CD14-positive monocyte (primary cell): ENCODE measurements at regions not wholly inside any gene's neighbourhood (a gene's known extent, or its start where the extent isn't known, plus 50 kb on each side); places are given as distances from the start of the nearest gene placed in this dataset.

Experiments used
- DNase-seq, 3 donors: peaks; one replicate each; pipeline ENCODE4 v3.0.0-alpha.2; 2011 to 2022
- H2AFZ ChIP-seq: 2 replicates; pipeline ENCODE4 v1.6.0; 2012; ENCODE audit warnings: mild to moderate bottlenecking, low read depth, low read length, inconsistent platforms; ENCODE audit not compliant: insufficient read depth, poor library complexity, severe bottlenecking
- H3K27ac ChIP-seq, 2 donors: 1 replicate in 1 of 2; 2 replicates in 1 of 2; pipeline ENCODE4 v1.5.1; 2012 to 2013; ENCODE audit warnings: low read length in 2 of 2, control low read depth in 1 of 2, inconsistent platforms in 1 of 2, low read depth in 1 of 2, mild to moderate bottlenecking in 1 of 2
- H3K27me3 ChIP-seq, 2 donors: one replicate each; pipeline versions ENCODE4 v1.6.0 to v1.6.1; 2011 to 2013; ENCODE audit warnings: low read length in 2 of 2; ENCODE audit not compliant: control insufficient read depth in 2 of 2, insufficient read depth in 2 of 2
- H3K36me3 ChIP-seq, 2 donors: replicated peaks in 1 of 2; 1 replicate in 1 of 2; 2 replicates in 1 of 2; pipeline versions ENCODE4 v1.5.1 to v1.6.1; 2012 to 2013; ENCODE audit warnings: low read length in 2 of 2, control low read depth in 1 of 2, inconsistent platforms in 1 of 2, mild to moderate bottlenecking in 1 of 2; ENCODE audit not compliant: insufficient read depth in 2 of 2, control insufficient read depth in 1 of 2
- H3K4me1 ChIP-seq, 2 donors: 1 replicate in 1 of 2; 2 replicates in 1 of 2; pipeline versions ENCODE4 v1.5.1 to v1.6.1; 2012 to 2013; ENCODE audit warnings: low read length in 2 of 2, control low read depth in 1 of 2, inconsistent platforms in 1 of 2, mild to moderate bottlenecking in 1 of 2, moderate library complexity in 1 of 2; ENCODE audit not compliant: insufficient read depth in 2 of 2, control insufficient read depth in 1 of 2
- H3K4me2 ChIP-seq: replicated peaks from 2 replicates; pipeline ENCODE3; 2012; ENCODE audit warnings: low read length, moderate library complexity, mild to moderate bottlenecking; ENCODE audit not compliant: poor library complexity, severe bottlenecking; ENCODE audit errors: extremely low read depth
- H3K4me3 ChIP-seq, 3 experiments: fragments of 200-600 bp in 1 of 3; sonication (generic) in 1 of 3; replicated peaks in 1 of 3; 1 replicate in 2 of 3; 2 replicates in 1 of 3; pipeline ENCODE4 v1.5.1; 2011 to 2013; ENCODE audit warnings: low read length in 3 of 3, mild to moderate bottlenecking in 3 of 3, control low read depth in 2 of 3, low read depth in 2 of 3, inconsistent platforms in 1 of 3, moderate library complexity in 1 of 3
- H3K79me2 ChIP-seq: 2 replicates; pipeline ENCODE4 v1.6.0; 2012; ENCODE audit warnings: mild to moderate bottlenecking, control low read depth, inconsistent platforms, low read length, moderate library complexity; ENCODE audit not compliant: insufficient read depth
- H3K9ac ChIP-seq: 2 replicates; pipeline ENCODE4 v1.6.0; 2017; ENCODE audit warnings: low read length, mild to moderate bottlenecking; ENCODE audit not compliant: insufficient read depth, poor library complexity, severe bottlenecking
- H3K9me3 ChIP-seq, 2 donors: replicated peaks in 1 of 2; 1 replicate in 1 of 2; 2 replicates in 1 of 2; pipeline versions ENCODE4 v1.5.1 to v1.6.1; 2012 to 2013; ENCODE audit warnings: low read length in 2 of 2, control low read depth in 1 of 2; ENCODE audit not compliant: control insufficient read depth in 1 of 2, insufficient read depth in 1 of 2
- H4K20me1 ChIP-seq: 2 replicates; pipeline ENCODE4 v1.6.0; 2012; ENCODE audit warnings: mild to moderate bottlenecking, low read length, control low read depth, moderate library complexity; ENCODE audit not compliant: insufficient read depth
- H3K27ac Mint-ChIP-seq, 7 donors: one replicate each; pipeline ENCODE4 v1.8.0; 2020; ENCODE audit warnings: mild to moderate bottlenecking in 7 of 7, mixed read lengths in 7 of 7, moderate library complexity in 6 of 7, inconsistent platforms in 2 of 7
- H3K27me3 Mint-ChIP-seq, 3 donors: one replicate each; pipeline ENCODE4 v1.8.0; 2021 to 2022; ENCODE audit warnings: low read depth in 3 of 3, mild to moderate bottlenecking in 3 of 3, mixed read lengths in 3 of 3, moderate library complexity in 3 of 3, inconsistent platforms in 1 of 3
- H3K36me3 Mint-ChIP-seq, 2 donors: one replicate each; pipeline ENCODE4 v1.8.0; 2020; ENCODE audit warnings: mixed read lengths in 2 of 2, inconsistent platforms in 1 of 2, mild to moderate bottlenecking in 1 of 2
- H3K4me1 Mint-ChIP-seq: one replicate; pipeline ENCODE4 v1.8.0; 2020; ENCODE audit warnings: mild to moderate bottlenecking, mixed read lengths
- H3K4me3 Mint-ChIP-seq, 2 donors: one replicate each; pipeline ENCODE4 v1.8.0; 2020; ENCODE audit warnings: mild to moderate bottlenecking in 2 of 2, mixed read lengths in 2 of 2, moderate library complexity in 1 of 2
- H3K9me3 Mint-ChIP-seq, 7 donors: one replicate each; pipeline ENCODE4 v1.8.0; 2020 to 2022; ENCODE audit warnings: mixed read lengths in 7 of 7, mild to moderate bottlenecking in 6 of 7, moderate library complexity in 6 of 7, inconsistent platforms in 2 of 7
- WGBS: methylation state at CpG from one replicate; pipeline ENCODE4 v1.1.5; 2013; ENCODE audit warnings: missing lambda C conversion rate; ENCODE audit not compliant: insufficient coverage; 5-methylcytosine and 5-hydroxymethylcytosine counted together
- intact Hi-C, 2 donors: fragments of 100-400 bp; cut with micrococcal nuclease; formaldehyde crosslinking; loops; one replicate each; pipeline versions ENCODE4 v1.15.0 to v1.15.1; 2023
- TF ChIP-seq, protein P1 (sequence below): fragments of 200-600 bp; IDR thresholded peaks from one replicate; pipeline ENCODE4 v1.8.0; 2022; ENCODE audit warnings: antibody characterized with exemption, mild to moderate bottlenecking

DNA sequence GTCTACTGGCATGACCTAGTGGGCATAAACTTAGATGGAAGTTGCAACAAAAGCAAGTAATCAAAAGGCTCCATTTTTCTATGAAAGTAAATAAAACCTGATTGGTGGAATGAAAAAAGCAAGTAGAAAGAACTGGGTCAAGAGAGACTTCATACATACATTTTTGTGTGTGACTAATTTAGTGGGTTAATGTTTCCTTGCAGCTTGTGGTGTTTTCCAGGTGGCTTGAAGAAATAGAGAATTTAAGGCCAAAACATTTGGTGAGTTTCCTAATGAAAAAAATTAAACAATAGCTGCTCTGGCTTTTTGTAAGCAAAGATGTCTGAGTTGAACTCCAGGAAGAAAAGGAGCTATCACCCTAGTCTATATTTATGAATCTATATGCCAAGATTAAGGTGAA is 71.0 kb downstream of the ZC3H11B start:
- Histone ChIP-seq H2AFZ (no peak overlapping the region), H3K9ac (no peak overlapping the region), H3K4me1 (no peaks in the 10 kb centered on the region), H3K79me2 (no peaks in the 10 kb centered on the region), H3K36me3 (no peaks in the 10 kb centered on the region), H3K27me3 (peaks cover 0 to 3% of the 10 kb centered on the region in 2 donors), H3K4me2 (no peak overlapping the region), H4K20me1 (no peaks in the 10 kb centered on the region), H3K4me3 (no peak overlapping the region), H3K27ac (no peak overlapping the region), H3K9me3 (no peaks in the 10 kb centered on the region)
- Mint-ChIP-seq H3K36me3 (no peaks in the 10 kb centered on the region), H3K27me3 (peaks cover 2 to 6% (median 3%) of the 10 kb centered on the region in 3 donors), H3K4me3 (no peak overlapping the region), H3K27ac (no peak overlapping the region), H3K9me3 (peaks cover 0 to 3% (median 0%) of the 10 kb centered on the region in 7 donors), H3K4me1 (no peaks in the 10 kb centered on the region)
- intact Hi-C loops = no loop called here
- TF ChIP-seq, protein P1, sequence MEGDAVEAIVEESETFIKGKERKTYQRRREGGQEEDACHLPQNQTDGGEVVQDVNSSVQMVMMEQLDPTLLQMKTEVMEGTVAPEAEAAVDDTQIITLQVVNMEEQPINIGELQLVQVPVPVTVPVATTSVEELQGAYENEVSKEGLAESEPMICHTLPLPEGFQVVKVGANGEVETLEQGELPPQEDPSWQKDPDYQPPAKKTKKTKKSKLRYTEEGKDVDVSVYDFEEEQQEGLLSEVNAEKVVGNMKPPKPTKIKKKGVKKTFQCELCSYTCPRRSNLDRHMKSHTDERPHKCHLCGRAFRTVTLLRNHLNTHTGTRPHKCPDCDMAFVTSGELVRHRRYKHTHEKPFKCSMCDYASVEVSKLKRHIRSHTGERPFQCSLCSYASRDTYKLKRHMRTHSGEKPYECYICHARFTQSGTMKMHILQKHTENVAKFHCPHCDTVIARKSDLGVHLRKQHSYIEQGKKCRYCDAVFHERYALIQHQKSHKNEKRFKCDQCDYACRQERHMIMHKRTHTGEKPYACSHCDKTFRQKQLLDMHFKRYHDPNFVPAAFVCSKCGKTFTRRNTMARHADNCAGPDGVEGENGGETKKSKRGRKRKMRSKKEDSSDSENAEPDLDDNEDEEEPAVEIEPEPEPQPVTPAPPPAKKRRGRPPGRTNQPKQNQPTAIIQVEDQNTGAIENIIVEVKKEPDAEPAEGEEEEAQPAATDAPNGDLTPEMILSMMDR = no peak
- no peak for DNase-seq

DNA sequence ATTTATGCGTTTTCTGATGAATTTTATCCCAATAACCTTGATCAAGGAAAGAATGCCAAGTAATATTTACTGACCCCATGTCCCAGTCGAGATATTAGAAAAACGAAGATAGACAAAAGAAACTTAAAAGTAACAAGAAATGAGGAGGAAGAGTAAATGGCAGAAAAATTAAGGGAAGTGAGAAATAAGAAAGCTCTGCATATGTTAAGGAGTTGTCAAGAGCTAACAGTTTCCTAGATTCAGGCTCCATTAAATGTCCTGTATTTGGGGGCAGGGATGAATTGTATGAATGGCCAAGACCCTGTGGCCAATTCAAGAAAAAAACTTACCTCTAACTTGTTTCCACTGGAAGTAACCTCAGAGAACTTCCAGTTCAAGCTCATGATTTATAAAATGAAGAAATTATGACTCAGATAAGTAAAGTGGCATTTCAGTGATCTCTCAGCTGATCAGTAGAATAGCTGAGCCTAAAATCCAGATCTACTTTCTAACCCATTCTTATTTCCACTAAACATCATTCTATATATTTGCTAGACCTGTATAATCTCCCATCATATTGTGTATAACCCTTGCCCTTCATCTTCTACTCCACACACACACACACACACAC is 73.2 kb downstream of the ZC3H11B start:
- DNase-seq = no peak
- Mint-ChIP-seq H3K4me3 (no peak overlapping the region), H3K36me3 (no peaks in the 10 kb centered on the region), H3K27ac (no peak overlapping the region), H3K9me3 (peaks cover 0 to 5% (median 0%) of the 10 kb centered on the region in 7 donors), H3K27me3 (peaks cover 0 to 6% (median 0%) of the 10 kb centered on the region in 3 donors), H3K4me1 (no peaks in the 10 kb centered on the region)
- H2AFZ ChIP-seq = no peak overlapping the region
- intact Hi-C loops = no loop called here
- H3K27ac ChIP-seq = no peak overlapping the region
- no peak overlapping the region for H3K9ac ChIP-seq
- TF ChIP-seq, protein P1 = no peak
- H3K4me2 ChIP-seq = no peak overlapping the region
- no peak overlapping the region for H3K4me3 ChIP-seq
- H3K36me3 ChIP-seq = no peaks in the 10 kb centered on the region
- 85% methylated on average over 2 of the region's 3 CpGs for WGBS
- no peaks in the 10 kb centered on the region for H3K9me3 ChIP-seq
- no peaks in the 10 kb centered on the region for H4K20me1 ChIP-seq
- peaks cover 0 to 3% of the 10 kb centered on the region in 2 donors for H3K27me3 ChIP-seq
- no peaks in the 10 kb centered on the region for H3K4me1 ChIP-seq
- no peaks in the 10 kb centered on the region for H3K79me2 ChIP-seq
